ENCODE measurements at regions not wholly inside any gene's neighbourhood (a gene's known extent, or its start where the extent isn't known, plus 50 kb on each side); places are given as distances from the start of the nearest gene placed in this dataset.
"Not testable (repeated sequence)": the region's sequence is repeated elsewhere in the genome, so short reads cannot be mapped to it uniquely, and the experiment has no call there.

DNA sequence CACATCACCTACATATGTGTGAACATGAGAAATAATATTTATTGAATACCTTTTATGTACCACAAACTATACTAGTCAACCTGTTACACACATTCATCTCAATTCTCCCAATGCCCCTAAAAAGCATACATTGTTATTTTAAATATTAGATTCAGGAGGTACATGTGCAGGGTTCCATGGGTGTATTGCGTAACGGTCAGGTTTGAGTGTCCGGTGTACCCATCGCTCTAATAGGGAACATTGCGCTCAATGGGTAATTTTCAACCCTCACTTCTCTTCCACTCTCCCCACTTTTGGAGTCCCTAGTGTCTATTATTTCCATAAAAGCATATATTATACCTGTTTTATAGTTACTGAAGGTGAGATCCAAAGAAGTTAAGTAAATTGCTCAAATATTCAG is 82.0 kb downstream of the IFI44 start:
- Histone ChIP-seq H3K4me1 (no peaks in the 10 kb centered on the region), H3K9me3 (no peaks in the 10 kb centered on the region), H3K27me3 (no peaks in the 10 kb centered on the region), H3K4me3 (no peak overlapping the region), H3K27ac (no peak overlapping the region), H3K36me3 (no peaks in the 10 kb centered on the region)
- intact Hi-C loops (cut with DNase I), result no loop called here
- FAIRE-seq, result no peak
- no peak for DNase-seq
- no peak for ATAC-seq
- 91 to 92% methylated on average over 5 of the region's 5 CpGs for WGBS, 2 donors
- no peak for TF ChIP-seq CTCF (IDR thresholded peaks at IDR 0.05)

DNA sequence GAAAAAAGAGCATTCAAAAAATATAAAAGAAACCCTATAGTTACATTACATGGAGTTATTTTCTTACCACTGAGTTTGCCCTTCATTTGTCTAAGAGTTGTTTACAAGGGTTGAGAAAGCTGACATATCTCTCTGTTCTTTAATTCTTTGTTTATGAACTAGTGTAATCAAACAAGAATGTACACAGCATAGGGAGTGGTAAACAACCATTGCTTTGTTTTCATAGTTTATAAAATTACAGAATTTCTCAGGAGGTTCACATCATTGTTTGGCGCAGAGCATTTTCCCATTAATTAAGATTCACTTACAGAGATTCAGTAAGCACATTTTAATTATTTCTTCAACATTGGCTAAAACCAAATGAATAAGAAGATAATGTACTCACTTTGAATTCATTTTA is 87.6 kb downstream of the IFI44 start:
- intact Hi-C loops (cut with DNase I), result no loop called here
- no peak overlapping the region for H3K27ac ChIP-seq
- no peaks in the 10 kb centered on the region for H3K9me3 ChIP-seq
- 82 to 93% methylated on average over 1 of the region's 1 CpG for WGBS, 2 donors
- ATAC-seq, result no peak
- FAIRE-seq, result no peak
- DNase-seq, result no peak
- no peaks in the 10 kb centered on the region for H3K36me3 ChIP-seq
- no peaks in the 10 kb centered on the region for H3K4me1 ChIP-seq
- no peaks in the 10 kb centered on the region for H3K27me3 ChIP-seq
- H3K4me3 ChIP-seq, result no peak overlapping the region
- no peak for TF ChIP-seq CTCF (IDR thresholded peaks at IDR 0.05)

DNA sequence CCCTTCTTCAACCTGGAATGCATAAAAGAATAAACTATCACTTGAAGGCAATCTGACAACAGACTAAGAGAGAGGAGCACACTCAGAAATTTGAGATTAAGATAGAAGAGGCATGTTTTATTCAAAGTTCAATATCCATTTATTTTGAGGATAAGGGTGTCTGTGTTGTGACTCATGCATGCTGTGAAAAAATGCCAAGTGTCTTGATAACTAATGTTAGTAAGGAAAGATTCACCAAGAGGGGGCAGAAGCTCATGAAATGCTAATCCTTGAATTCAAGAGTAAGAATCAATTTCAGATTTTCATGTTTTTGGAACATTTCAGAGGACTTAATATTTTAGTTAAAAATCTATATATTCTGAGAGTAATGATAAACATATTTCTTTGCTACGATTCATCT is 94.0 kb downstream of the IFI44 start:
- no peaks in the 10 kb centered on the region for H3K27me3 ChIP-seq
- DNase-seq, result no peak
- FAIRE-seq, result no peak
- ATAC-seq, result no peak
- H3K27ac ChIP-seq, result no peak overlapping the region
- no peaks in the 10 kb centered on the region for H3K4me1 ChIP-seq
- TF ChIP-seq CTCF (IDR thresholded peaks at IDR 0.05), result no peak
- intact Hi-C loops (cut with DNase I), result no loop called here
- 30 to 51% methylated on average over 1 of the region's 1 CpG for WGBS, 2 donors
- H3K4me3 ChIP-seq, result no peak overlapping the region
- no peaks in the 10 kb centered on the region for H3K9me3 ChIP-seq
- no peaks in the 10 kb centered on the region for H3K36me3 ChIP-seq

DNA sequence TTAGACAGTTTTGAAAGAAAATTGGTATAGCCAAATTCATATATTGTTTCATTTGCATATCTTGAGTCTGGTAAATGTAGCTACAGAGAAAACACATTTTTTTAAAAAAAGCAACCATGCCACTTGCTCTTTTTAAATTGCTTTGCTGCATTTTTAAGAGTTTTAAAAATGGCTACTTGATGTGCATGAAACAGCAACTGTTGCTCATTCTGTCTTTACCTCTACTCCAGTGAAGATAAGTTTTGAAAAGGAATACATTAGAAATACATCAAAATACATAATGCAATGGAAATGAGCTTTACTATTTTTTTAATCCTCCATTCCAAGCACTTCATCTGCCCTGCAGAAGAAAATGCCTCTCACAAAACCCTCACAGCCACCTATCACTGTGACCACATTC is 95.5 kb downstream of the IFI44 start:
- DNase-seq (no peak), ATAC-seq (no peak), FAIRE-seq (no peak)
- Histone ChIP-seq H3K36me3 (no peaks in the 10 kb centered on the region), H3K27me3 (no peaks in the 10 kb centered on the region), H3K4me3 (no peak overlapping the region), H3K27ac (no peak overlapping the region), H3K4me1 (no peaks in the 10 kb centered on the region), H3K9me3 (no peaks in the 10 kb centered on the region)
- intact Hi-C loops (cut with DNase I), result no loop called here
- no peak for TF ChIP-seq CTCF (IDR thresholded peaks at IDR 0.05)

- H3K36me3 ChIP-seq; H3K27ac ChIP-seq; FAIRE-seq; H3K4me3 ChIP-seq; intact Hi-C loops (cut with DNase I); DNase-seq; H3K27me3 ChIP-seq; ATAC-seq; H3K4me1 ChIP-seq; H3K9me3 ChIP-seq: not testable (repeated sequence)
- WGBS, 2 donors, result 74 to 82% methylated on average over 2 of the region's 2 CpGs
These were observed 104.0 kb downstream of the IFI44 start for GRCh38 chr1:78753679-78754078.

DNA sequence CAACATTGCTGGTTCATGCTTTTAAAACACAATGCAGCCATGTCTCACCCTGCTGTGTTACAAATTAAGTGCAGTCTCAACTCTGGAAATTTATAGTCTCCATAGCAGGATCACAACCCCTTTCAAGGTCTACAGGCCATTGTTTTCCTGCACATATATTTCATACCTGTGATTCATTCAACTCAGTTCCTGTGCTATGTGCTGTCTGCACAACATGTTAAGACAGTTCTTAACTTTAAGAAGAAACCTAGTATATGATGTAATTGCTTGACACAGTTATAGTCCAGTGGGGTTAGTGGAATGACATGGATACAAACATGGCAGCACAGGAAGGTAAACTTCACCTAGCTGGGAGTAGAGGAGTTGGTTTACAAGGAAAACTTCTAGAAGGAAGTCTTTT is 106.4 kb downstream of the IFI44 start:
- no peak for ATAC-seq
- Histone ChIP-seq H3K4me3 (no peak overlapping the region), H3K27me3 (no peaks in the 10 kb centered on the region), H3K4me1 (no peaks in the 10 kb centered on the region), H3K9me3 (no peaks in the 10 kb centered on the region), H3K27ac (no peak overlapping the region), H3K36me3 (no peaks in the 10 kb centered on the region)
- no peak for DNase-seq
- intact Hi-C loops (cut with DNase I), result no loop called here
- TF ChIP-seq CTCF (IDR thresholded peaks at IDR 0.05), result no peak
- FAIRE-seq, result no peak
